Gastroesophageal sphincter (tissue), 3 donors: ENCODE measurements at regions not wholly inside any gene's neighbourhood (a gene's known extent, or its start where the extent isn't known, plus 50 kb on each side); places are given as distances from the start of the nearest gene placed in this dataset.

Experiments
- EP300 ChIP-seq: sonication (generic); formaldehyde crosslinking; IDR thresholded peaks from one replicate; pipeline ENCODE4 v1.6.1; 2017; ENCODE audit warnings: antibody characterized with exemption, mild to moderate bottlenecking
- TF ChIP-seq, protein P1 (sequence below), 4 experiments: fragments of 200-600 bp in 2 of 4; fragments of 450-650 bp in 2 of 4; sonication (generic) in 1 of 4; IDR thresholded peaks; one replicate each; pipeline ENCODE4 v1.5.1; 2017 to 2019; ENCODE audit warnings: antibody characterized with exemption in 4 of 4, mild to moderate bottlenecking in 2 of 4, moderate library complexity in 2 of 4

DNA sequence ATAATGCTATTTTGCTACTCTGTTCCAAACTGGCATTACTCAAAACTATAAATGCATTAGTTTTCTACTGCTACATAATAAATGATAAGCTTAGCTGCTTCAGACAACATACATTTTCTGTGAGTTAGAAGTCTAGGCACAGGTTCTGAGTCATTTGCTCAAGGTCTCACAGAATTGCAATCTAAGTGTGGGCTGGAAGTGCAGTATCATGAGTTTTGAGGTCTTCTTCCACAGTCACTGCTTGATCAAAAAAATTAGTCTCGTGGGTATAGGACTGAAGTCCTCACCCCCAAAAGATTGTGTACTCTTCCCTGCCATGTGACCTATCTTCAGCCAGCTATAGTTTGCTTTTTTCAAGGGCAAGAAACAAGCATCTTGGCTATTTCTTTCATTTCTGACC lies 676.9 kb downstream of the ADCYAP1 start:
- TF ChIP-seq EP300 = no peak
- TF ChIP-seq, protein P1, sequence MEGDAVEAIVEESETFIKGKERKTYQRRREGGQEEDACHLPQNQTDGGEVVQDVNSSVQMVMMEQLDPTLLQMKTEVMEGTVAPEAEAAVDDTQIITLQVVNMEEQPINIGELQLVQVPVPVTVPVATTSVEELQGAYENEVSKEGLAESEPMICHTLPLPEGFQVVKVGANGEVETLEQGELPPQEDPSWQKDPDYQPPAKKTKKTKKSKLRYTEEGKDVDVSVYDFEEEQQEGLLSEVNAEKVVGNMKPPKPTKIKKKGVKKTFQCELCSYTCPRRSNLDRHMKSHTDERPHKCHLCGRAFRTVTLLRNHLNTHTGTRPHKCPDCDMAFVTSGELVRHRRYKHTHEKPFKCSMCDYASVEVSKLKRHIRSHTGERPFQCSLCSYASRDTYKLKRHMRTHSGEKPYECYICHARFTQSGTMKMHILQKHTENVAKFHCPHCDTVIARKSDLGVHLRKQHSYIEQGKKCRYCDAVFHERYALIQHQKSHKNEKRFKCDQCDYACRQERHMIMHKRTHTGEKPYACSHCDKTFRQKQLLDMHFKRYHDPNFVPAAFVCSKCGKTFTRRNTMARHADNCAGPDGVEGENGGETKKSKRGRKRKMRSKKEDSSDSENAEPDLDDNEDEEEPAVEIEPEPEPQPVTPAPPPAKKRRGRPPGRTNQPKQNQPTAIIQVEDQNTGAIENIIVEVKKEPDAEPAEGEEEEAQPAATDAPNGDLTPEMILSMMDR (IDR thresholded peaks at IDR 0.05) = no peak
